Activated T-cell treated with anti-CD3 and anti-CD28 coated beads for 4 hours (primary cell): ENCODE measurements at regions not wholly inside any gene's neighbourhood (a gene's known extent, or its start where the extent isn't known, plus 50 kb on each side); places are given as distances from the start of the nearest gene placed in this dataset.
"Not testable (repeated sequence)": the region's sequence is repeated elsewhere in the genome, so short reads cannot be mapped to it uniquely, and the experiment has no call there.

ENCODE experiments used
- DNase-seq: peaks from one replicate; pipeline ENCODE4 v3.0.0-alpha.2; 2020

- no peak for DNase-seq
Measured at GRCh38 chr21:35178827-35179226, 129.7 kb upstream of the RUNX1 start.

- DNase-seq, result no peak
Measured at GRCh38 chr21:35178098-35178497, 129.0 kb upstream of the RUNX1 start.

DNA sequence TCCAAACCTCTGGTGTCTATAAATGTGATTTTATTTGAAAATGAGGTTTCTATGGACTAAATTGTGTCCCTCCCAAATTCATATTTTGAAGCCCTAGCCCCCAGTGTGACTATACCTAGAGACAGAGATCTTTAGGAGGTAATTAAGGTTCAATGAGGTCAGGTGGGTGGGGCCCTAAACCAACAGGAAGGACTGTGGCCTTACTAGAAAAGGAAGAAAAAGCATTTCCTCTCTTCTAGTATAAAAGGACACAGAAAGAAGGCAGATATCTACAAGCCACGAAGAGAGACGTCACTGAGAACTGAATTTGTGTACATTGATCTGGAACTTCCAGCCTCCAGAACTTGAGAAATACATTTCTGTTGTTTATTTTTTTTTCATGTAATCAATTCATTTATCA lies 123.1 kb upstream of the RUNX1 start:
- DNase-seq, result no peak

- no peak for DNase-seq
Measured at GRCh38 chr21:35171385-35171784, 122.3 kb upstream of the RUNX1 start.

GRCh38 chr21:35170818-35171217 lies 121.7 kb upstream of the RUNX1 start:
- no peak for DNase-seq

DNA sequence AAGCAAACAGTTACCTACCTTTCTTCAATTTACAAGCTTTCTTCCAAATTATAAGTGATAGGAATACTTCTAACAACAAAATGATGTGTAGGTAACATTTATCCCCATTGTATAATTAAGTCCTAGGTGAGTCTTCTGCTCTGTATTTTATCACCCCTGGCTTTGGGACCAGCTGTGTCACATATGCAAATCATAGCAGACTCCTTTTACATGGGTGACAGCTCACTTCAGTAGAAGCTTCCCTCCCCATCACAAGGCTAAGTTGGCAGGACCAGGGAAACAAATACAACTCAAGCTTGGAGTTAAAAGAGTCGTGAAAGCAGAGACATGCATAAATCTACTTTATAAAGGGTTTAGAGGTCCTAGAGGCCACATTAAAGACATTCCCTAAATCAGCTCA lies 121.1 kb upstream of the RUNX1 start:
- DNase-seq, result no peak

DNA sequence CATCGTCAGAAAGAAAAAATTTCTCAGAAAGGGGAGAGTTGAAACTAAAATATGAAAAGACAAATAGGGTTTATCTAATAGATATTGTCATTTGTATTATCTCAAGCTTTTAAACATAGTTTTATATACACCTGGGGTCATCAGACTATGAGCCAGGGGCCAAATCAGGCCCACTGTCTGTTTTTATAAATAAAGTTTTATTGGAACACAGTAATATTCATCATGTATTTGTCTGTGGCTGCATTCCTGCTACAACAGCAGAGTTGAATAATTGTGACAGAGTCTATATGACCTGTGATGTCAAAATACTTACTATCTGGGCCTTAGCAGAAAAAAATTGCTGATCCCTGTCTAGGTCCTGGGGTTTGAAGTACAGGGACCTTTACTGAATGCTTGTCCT lies 120.5 kb upstream of the RUNX1 start:
- no peak for DNase-seq

DNA sequence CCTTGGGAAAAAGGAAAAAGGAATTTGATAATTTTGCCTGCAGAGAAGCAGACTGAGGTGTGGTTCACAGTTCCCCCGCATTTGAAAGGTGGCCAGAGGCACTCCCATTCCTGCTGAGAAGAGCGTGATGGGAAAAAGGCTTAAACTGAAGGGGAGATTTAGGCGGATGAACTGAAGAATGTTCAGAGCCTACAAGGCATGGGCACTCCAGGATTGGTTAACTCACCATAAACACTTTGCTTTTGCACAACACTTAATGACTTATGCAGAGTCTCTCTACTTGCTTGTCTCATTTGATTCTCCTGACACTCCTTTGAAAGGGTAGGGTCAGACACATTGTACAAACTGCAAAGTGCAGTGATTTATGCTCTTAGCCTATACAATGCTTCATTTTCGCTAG lies 119.6 kb upstream of the RUNX1 start:
- no peak for DNase-seq

GRCh38 chr21:35164971-35165483 lies 115.9 kb upstream of the RUNX1 start:
- DNase-seq, result no peak

DNA sequence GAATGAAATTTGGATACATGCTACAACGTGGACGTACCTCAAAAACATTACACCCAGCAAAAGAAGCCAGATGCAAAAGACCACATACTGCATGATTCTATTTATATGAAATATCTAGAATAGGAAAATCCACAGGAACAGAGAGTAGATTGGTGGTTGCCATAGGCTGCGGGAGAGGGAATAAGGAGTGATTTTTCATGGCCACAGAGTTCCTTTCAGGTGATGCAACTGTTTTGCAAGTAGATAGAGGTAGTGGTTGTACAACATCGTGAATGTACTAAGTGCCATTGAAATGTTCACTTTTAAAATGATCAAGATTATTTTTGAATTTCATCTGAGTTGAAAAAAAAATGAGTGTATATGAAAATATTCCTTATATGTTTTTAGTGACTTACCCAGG lies 115.3 kb upstream of the RUNX1 start:
- DNase-seq, result no peak

- no peak for DNase-seq
Measured at GRCh38 chr21:35163411-35163810, 114.3 kb upstream of the RUNX1 start.

DNA sequence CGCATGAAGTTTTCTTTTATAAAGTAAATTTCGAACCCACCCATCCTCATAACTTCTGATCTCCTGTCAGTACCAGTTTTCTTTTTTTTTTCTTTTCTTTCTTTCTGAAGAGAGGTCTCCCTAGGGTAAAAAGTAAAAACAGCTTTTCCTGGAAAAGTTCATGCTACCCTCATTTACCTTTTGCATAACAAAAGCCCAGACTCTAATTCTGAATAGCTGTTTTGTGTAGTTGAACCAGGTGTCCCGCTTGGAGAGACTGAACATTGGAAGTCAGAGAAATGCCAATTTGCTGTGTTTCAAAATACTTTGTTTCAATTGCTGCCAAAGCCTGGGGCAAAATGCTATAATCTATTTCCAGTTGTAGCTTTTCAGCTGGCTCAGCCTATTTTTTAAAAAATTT lies 113.7 kb upstream of the RUNX1 start:
- no peak for DNase-seq

DNA sequence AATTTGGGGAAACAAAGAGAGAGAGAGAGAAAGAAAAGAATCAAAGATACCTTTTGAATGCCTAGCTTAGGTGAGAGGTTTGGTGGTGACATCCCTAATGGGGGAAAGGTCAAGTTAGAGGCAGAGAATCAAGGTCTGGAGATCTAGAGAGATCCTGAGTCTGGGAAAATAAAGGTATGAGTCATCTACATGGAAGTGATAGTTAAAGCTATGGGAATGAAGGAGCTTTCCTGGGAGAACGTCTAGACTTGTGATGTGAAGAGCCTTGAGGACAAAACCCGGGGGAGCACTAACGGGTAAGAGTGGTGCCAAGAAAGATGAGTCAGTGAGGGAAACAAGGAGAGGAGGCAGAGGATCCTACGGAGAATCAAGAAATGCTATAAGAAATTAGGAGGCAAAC lies 110.8 kb upstream of the RUNX1 start:
- no peak for DNase-seq

- not testable (repeated sequence) for DNase-seq
Measured at GRCh38 chr21:35157374-35157773, 108.3 kb upstream of the RUNX1 start.

- no peak for DNase-seq
Measured at GRCh38 chr21:35156293-35157278, 107.5 kb upstream of the RUNX1 start.

GRCh38 chr21:35154788-35155187 lies 105.7 kb upstream of the RUNX1 start:
- no peak for DNase-seq

GRCh38 chr21:35153671-35154070 lies 104.6 kb upstream of the RUNX1 start:
- no peak for DNase-seq

- no peak for DNase-seq
Measured at GRCh38 chr21:35150562-35151226, 101.6 kb upstream of the RUNX1 start.

GRCh38 chr21:35149698-35150097 lies 100.6 kb upstream of the RUNX1 start:
- no peak for DNase-seq

DNA sequence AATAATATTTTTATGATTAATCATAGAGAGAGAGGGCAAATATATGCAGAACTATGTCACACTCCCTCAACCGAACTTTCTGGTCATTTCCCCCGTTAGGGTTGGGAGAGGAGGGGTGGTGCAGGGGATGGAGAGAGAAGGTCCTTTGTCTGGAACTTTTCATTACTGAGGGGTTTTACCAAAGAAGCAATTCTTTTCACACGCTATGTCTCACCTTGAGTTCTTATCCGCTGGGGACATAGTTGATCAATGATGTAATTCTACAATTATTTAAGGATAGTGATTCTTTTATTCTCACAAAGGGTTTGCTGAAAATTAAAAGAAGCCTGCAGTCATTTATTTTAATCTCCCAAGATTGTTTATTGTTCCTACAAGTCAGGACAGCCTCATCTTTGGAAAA lies 98.3 kb upstream of the RUNX1 start:
- no peak for DNase-seq

- DNase-seq, result no peak
Measured at GRCh38 chr21:35145626-35146233, 96.6 kb upstream of the RUNX1 start.

- no peak for DNase-seq
Measured at GRCh38 chr21:35144978-35145377, 95.9 kb upstream of the RUNX1 start.

DNA sequence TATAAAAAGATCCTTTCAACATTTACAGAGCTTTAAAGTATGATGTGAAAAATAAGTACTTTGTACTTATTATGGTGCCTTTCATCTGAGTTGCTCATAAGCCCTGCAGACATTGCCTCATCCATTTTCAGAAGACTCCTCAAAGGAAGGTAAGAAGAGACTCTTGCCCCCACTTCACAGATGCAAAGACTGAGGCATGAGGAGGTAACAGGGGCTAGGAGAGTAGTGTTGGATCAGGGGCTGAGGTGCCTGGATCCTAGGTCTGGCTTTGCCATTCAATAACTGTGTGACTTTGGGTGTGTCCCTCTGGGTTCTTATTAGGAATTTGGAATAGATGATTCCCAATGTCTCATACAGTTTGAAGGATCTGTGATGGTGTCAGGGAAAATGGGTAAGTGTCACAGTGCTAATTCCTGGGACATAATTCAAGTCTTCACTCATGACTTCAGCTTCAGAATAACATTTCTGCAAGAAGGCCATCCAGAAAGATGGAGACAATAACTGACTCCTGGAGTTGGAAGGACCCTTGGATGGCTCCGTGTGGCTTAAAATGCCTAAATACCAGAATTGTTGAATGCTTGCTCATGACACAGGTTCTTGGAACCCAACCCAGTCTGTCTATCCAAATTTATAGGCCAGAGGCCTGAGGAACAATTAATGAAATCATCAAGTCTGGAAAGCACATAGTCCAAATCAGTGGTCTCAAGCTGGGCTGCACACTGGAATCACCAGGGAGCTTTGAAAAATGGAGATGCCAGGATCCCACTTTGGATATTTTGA lies 93.1 kb upstream of the RUNX1 start:
- no peak for DNase-seq
